Suprapubic skin (tissue), 4 donors: ENCODE measurements at regions not wholly inside any gene's neighbourhood (a gene's known extent, or its start where the extent isn't known, plus 50 kb on each side); places are given as distances from the start of the nearest gene placed in this dataset.
"Not testable (repeated sequence)": the region's sequence is repeated elsewhere in the genome, so short reads cannot be mapped to it uniquely, and the experiment has no call there.

ENCODE experiments used
- DNase-seq, 2 donors: peaks; one replicate each; pipeline ENCODE4 v3.0.0-alpha.2; 2019; ENCODE audit warnings: low spot score in 2 of 2
- H3K27ac ChIP-seq: fragments of 200-600 bp; sonication (generic); one replicate; pipeline ENCODE4 v1.5.1; 2019
- H3K27me3 ChIP-seq: fragments of 200-600 bp; sonication (generic); one replicate; pipeline ENCODE4 v1.5.1; 2019
- H3K36me3 ChIP-seq: fragments of 200-600 bp; sonication (generic); one replicate; pipeline ENCODE4 v1.5.1; 2019
- H3K4me1 ChIP-seq: fragments of 200-600 bp; sonication (generic); one replicate; pipeline ENCODE4 v1.5.1; 2019
- H3K4me3 ChIP-seq: fragments of 200-600 bp; sonication (generic); one replicate; pipeline ENCODE4 v1.5.1; 2019; ENCODE audit warnings: mild to moderate bottlenecking
- H3K9me3 ChIP-seq: fragments of 200-600 bp; sonication (generic); one replicate; pipeline ENCODE4 v1.5.1; 2019
- EP300 ChIP-seq: sonication (generic); formaldehyde crosslinking; IDR thresholded peaks from one replicate; pipeline ENCODE4 v1.6.1; 2017; ENCODE audit warnings: antibody characterized with exemption
- POLR2A ChIP-seq, 2 donors: fragments of 450-650 bp; IDR thresholded peaks; one replicate each; pipeline ENCODE4 v1.6.1; 2017; ENCODE audit warnings: antibody characterized with exemption in 2 of 2, mild to moderate bottlenecking in 2 of 2, moderate library complexity in 2 of 2
- POLR2AphosphoS5 ChIP-seq, 3 donors: sonication (generic); formaldehyde crosslinking; IDR thresholded peaks; one replicate each; pipeline ENCODE4 v1.6.1; 2017; ENCODE audit warnings: antibody characterized with exemption in 3 of 3
- WGBS: methylation state at CpG from one replicate; pipeline ENCODE4 v1.1.5; 2018; 5-methylcytosine and 5-hydroxymethylcytosine counted together
- TF ChIP-seq, protein P1 (sequence below), 2 donors: fragments of 200-600 bp in 1 of 2; fragments of 450-650 bp in 1 of 2; sonication (generic) in 1 of 2; IDR thresholded peaks; one replicate each; pipeline ENCODE4 v1.5.1; 2016 to 2019; ENCODE audit warnings: antibody characterized with exemption in 2 of 2, mild to moderate bottlenecking in 1 of 2, moderate library complexity in 1 of 2

GRCh38 chr17:20944014-20944865 lies 98.6 kb downstream of the USP22 start:
- no peak overlapping the region for H3K4me3 ChIP-seq
- H3K36me3 ChIP-seq, result no peaks in the 10 kb centered on the region
- no peaks in the 10 kb centered on the region for H3K4me1 ChIP-seq
- no peaks in the 10 kb centered on the region for H3K27me3 ChIP-seq
- DNase-seq, result no peak
- no peak overlapping the region for H3K27ac ChIP-seq
- TF ChIP-seq, protein P1, sequence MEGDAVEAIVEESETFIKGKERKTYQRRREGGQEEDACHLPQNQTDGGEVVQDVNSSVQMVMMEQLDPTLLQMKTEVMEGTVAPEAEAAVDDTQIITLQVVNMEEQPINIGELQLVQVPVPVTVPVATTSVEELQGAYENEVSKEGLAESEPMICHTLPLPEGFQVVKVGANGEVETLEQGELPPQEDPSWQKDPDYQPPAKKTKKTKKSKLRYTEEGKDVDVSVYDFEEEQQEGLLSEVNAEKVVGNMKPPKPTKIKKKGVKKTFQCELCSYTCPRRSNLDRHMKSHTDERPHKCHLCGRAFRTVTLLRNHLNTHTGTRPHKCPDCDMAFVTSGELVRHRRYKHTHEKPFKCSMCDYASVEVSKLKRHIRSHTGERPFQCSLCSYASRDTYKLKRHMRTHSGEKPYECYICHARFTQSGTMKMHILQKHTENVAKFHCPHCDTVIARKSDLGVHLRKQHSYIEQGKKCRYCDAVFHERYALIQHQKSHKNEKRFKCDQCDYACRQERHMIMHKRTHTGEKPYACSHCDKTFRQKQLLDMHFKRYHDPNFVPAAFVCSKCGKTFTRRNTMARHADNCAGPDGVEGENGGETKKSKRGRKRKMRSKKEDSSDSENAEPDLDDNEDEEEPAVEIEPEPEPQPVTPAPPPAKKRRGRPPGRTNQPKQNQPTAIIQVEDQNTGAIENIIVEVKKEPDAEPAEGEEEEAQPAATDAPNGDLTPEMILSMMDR (IDR thresholded peaks at IDR 0.05), result peak in 1 of 2 donors; percentile 38
- no peak for TF ChIP-seq EP300
- TF ChIP-seq POLR2A (IDR thresholded peaks at IDR 0.05), result no peak
- WGBS, result 62% methylated on average over 8 of the region's 12 CpGs
- no peaks in the 10 kb centered on the region for H3K9me3 ChIP-seq

DNA sequence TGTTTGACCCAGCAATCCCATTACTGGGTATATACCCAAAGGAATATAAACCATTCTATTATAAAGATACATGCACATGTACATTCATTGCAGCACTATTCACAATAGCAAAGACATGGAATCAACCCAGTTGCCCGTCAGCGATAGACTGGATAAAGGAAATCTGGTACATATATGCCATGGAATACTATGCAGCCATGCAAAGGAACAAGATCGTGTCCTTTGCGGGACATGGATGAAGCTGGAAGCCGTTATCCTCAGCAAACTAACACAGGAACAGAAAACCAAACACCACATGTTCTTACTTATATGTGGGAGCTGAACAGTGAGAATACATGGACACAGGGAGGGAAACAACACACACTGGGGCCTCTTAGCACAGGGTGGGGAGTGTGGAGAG lies 95.1 kb downstream of the USP22 start:
- H3K36me3 ChIP-seq, DNase-seq, H3K9me3 ChIP-seq, H3K4me1 ChIP-seq, H3K27me3 ChIP-seq, H3K27ac ChIP-seq, H3K4me3 ChIP-seq: not testable (repeated sequence)
- 94% methylated on average over 5 of the region's 5 CpGs for WGBS

DNA sequence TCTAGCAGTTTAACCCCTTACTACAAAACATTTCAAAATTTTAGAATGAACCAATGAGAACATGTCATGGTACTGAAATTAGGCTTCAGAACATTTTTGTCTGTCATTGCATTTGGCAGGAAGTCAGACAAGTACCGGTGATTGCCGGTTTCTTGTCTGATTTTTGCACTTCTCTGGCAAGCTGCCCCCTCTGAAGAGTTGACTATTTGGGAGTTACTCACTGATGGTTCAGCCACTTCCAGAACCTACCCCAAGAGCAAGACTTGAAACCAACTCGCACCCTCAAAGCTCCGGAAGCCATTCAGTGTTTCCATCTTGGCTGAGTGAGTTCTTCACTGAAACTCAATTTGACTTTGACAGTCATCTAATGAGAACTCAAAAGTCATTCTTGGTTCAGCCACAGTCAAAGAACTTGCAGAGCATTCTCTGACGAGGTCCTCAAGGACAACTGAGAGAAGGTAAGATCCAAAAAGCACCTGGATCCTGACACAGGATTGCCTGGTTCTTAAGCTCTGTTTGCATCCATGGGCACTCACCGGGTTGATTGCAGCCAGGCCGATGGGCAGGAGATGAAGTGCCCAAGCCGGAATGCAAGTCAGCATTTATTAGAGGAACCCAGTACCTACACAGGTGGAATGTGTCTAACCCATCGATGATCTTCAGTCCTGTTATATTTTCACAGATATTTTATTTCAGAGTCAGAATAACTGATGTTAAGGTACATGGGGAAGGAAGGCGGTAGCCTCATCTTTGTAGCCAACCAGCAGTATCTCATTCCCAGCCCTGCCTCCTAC lies 93.6 kb downstream of the USP22 start:
- DNase-seq, result no peak
- H3K4me3 ChIP-seq, result no peak overlapping the region
- WGBS, result 74% methylated on average over 9 of the region's 10 CpGs
- no peaks in the 10 kb centered on the region for H3K36me3 ChIP-seq
- H3K27ac ChIP-seq, result no peak overlapping the region
- H3K4me1 ChIP-seq, result no peaks in the 10 kb centered on the region
- no peak for TF ChIP-seq POLR2A (IDR thresholded peaks at IDR 0.05)
- no peak for TF ChIP-seq POLR2AphosphoS5 (IDR thresholded peaks at IDR 0.05)
- no peak for TF ChIP-seq EP300
- TF ChIP-seq, protein P1 (IDR thresholded peaks at IDR 0.05), result no peak
- H3K9me3 ChIP-seq, result no peaks in the 10 kb centered on the region
- H3K27me3 ChIP-seq, result no peaks in the 10 kb centered on the region
